Type B pancreatic cell (in vitro differentiated cells): ENCODE measurements at regions not wholly inside any gene's neighbourhood (a gene's known extent, or its start where the extent isn't known, plus 50 kb on each side); places are given as distances from the start of the nearest gene placed in this dataset.

ENCODE experiments used
- DNase-seq: peaks from one replicate; pipeline ENCODE4 v3.0.0; 2021; ENCODE audit warnings: mixed read lengths; ENCODE audit not compliant: unreplicated experiment; ENCODE audit errors: extremely low spot score
- H3K27ac Mint-ChIP-seq: 2 replicates; pipeline ENCODE4 v1.8.0; 2021; ENCODE audit warnings: mild to moderate bottlenecking, mixed read lengths
- H3K27me3 Mint-ChIP-seq: 2 replicates; pipeline ENCODE4 v1.8.0; 2021; ENCODE audit warnings: mixed read lengths
- H3K36me3 Mint-ChIP-seq: 2 replicates; pipeline ENCODE4 v1.8.0; 2021; ENCODE audit warnings: mixed read lengths
- H3K4me1 Mint-ChIP-seq: one replicate; pipeline ENCODE4 v1.8.0; 2021; ENCODE audit warnings: mixed read lengths; ENCODE audit not compliant: unreplicated experiment
- H3K4me3 Mint-ChIP-seq: 2 replicates; pipeline ENCODE4 v1.8.0; 2021; ENCODE audit warnings: mild to moderate bottlenecking, mixed read lengths
- H3K9me3 Mint-ChIP-seq: 2 replicates; pipeline ENCODE4 v1.8.0; 2021; ENCODE audit warnings: mixed read lengths
- TF ChIP-seq, protein P1 (sequence below): fragments of 200-600 bp; sonication (generic); conservative IDR thresholded peaks from 2 replicates; pipeline ENCODE4 v1.5.0; 2021; ENCODE audit warnings: antibody characterized with exemption, mild to moderate bottlenecking

DNA sequence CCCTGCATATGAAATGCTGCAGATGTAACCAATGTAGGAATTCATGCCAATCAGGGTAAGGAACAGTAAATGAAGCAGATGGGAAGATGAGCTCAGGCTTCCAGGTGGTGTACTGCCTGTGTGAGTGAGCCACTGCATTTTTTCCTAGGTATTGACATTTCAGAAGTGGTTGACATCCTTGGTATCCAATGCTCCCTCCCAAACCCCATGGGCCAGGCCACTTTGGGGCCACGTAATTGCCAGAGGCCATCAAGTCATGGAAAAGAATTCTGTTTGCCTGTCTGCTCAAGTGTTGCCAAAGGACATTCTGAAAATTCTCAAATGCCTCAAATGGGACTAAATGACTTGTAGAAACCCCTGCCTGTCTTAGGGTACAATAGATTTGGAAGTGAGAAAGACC is 384.6 kb downstream of the GATA3 start:
- DNase-seq = no peak
- H3K9me3 Mint-ChIP-seq = no peaks in the 10 kb centered on the region
- no peaks in the 10 kb centered on the region for H3K4me1 Mint-ChIP-seq
- H3K27me3 Mint-ChIP-seq = peaks cover 33% of the 10 kb centered on the region
- TF ChIP-seq, protein P1, sequence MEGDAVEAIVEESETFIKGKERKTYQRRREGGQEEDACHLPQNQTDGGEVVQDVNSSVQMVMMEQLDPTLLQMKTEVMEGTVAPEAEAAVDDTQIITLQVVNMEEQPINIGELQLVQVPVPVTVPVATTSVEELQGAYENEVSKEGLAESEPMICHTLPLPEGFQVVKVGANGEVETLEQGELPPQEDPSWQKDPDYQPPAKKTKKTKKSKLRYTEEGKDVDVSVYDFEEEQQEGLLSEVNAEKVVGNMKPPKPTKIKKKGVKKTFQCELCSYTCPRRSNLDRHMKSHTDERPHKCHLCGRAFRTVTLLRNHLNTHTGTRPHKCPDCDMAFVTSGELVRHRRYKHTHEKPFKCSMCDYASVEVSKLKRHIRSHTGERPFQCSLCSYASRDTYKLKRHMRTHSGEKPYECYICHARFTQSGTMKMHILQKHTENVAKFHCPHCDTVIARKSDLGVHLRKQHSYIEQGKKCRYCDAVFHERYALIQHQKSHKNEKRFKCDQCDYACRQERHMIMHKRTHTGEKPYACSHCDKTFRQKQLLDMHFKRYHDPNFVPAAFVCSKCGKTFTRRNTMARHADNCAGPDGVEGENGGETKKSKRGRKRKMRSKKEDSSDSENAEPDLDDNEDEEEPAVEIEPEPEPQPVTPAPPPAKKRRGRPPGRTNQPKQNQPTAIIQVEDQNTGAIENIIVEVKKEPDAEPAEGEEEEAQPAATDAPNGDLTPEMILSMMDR = no peak
- no peaks in the 10 kb centered on the region for H3K36me3 Mint-ChIP-seq
- no peak overlapping the region for H3K4me3 Mint-ChIP-seq
- no peak overlapping the region for H3K27ac Mint-ChIP-seq

GRCh38 chr10:8444630-8445029 is 390.1 kb downstream of the GATA3 start:
- Mint-ChIP-seq H3K9me3 (no peaks in the 10 kb centered on the region), H3K27ac (no peak overlapping the region), H3K4me1 (no peaks in the 10 kb centered on the region), H3K27me3 (peaks cover 34% of the 10 kb centered on the region), H3K4me3 (no peak overlapping the region), H3K36me3 (no peaks in the 10 kb centered on the region)
- TF ChIP-seq, protein P1 = no peak
- no peak for DNase-seq

DNA sequence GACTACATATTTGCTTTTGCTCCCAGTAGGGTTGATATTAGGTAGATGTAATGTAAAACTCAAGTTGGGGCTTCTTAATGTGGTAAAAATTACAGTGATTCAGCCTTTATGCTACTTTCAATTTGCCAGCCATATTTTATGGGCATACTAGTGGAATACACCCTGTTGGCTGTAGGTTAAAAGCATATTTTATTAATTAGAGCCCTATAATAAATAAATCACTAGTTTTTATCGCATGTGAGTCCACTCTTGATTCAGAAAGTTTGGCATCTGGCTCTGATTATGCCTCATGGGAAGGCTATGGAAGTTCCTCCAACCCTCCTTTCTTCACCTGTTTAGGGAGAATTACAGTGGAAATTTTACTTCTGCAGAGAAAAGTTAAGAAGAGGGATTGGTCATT is 390.9 kb downstream of the GATA3 start:
- H3K27me3 Mint-ChIP-seq = peaks cover 33% of the 10 kb centered on the region
- TF ChIP-seq, protein P1 = no peak
- no peak overlapping the region for H3K27ac Mint-ChIP-seq
- H3K4me1 Mint-ChIP-seq = no peaks in the 10 kb centered on the region
- DNase-seq = no peak
- no peaks in the 10 kb centered on the region for H3K9me3 Mint-ChIP-seq
- no peaks in the 10 kb centered on the region for H3K36me3 Mint-ChIP-seq
- H3K4me3 Mint-ChIP-seq = no peak overlapping the region

- Mint-ChIP-seq H3K4me3 (no peak overlapping the region), H3K27ac (no peak overlapping the region), H3K36me3 (no peaks in the 10 kb centered on the region), H3K9me3 (no peaks in the 10 kb centered on the region), H3K27me3 (no peaks in the 10 kb centered on the region), H3K4me1 (peaks cover 5% of the 10 kb centered on the region)
- no peak for DNase-seq
- TF ChIP-seq, protein P1 = no peak
Observed at GRCh38 chr10:8449909-8450308, 395.4 kb downstream of the GATA3 start.

GRCh38 chr10:8453587-8453986 is 399.1 kb downstream of the GATA3 start:
- no peak overlapping the region for H3K4me3 Mint-ChIP-seq
- H3K4me1 Mint-ChIP-seq = peaks cover 5% of the 10 kb centered on the region
- peaks cover 3% of the 10 kb centered on the region for H3K36me3 Mint-ChIP-seq
- no peaks in the 10 kb centered on the region for H3K27me3 Mint-ChIP-seq
- no peak for DNase-seq
- no peaks in the 10 kb centered on the region for H3K9me3 Mint-ChIP-seq
- TF ChIP-seq, protein P1 = no peak
- H3K27ac Mint-ChIP-seq = no peak overlapping the region

- H3K27ac Mint-ChIP-seq = no peak overlapping the region
- H3K4me3 Mint-ChIP-seq = no peak overlapping the region
- H3K27me3 Mint-ChIP-seq = no peaks in the 10 kb centered on the region
- H3K4me1 Mint-ChIP-seq = peaks cover 5% of the 10 kb centered on the region
- TF ChIP-seq, protein P1 = no peak
- H3K36me3 Mint-ChIP-seq = peaks cover 3% of the 10 kb centered on the region
- DNase-seq = no peak
- no peaks in the 10 kb centered on the region for H3K9me3 Mint-ChIP-seq
Observed at GRCh38 chr10:8454357-8454756, 399.9 kb downstream of the GATA3 start.
